HepG2 (cell line): ENCODE measurements at regions not wholly inside any gene's neighbourhood (a gene's known extent, or its start where the extent isn't known, plus 50 kb on each side); places are given as distances from the start of the nearest gene placed in this dataset.

Experiments
- ATAC-seq: fragments of 200-7000 bp; cut with Tn5 transposase; 3 replicates; pipeline ENCODE4 v1.9.1; 2020; ENCODE audit warnings: mild to moderate bottlenecking, moderate library complexity
- BruUV-seq: library from RNA; stranded (reverse); fragments of 400-500 nt; replicated peaks from 2 replicates; lab custom pipeline; 2021; lab: Mats Ljungman, UMichigan
- CTCF ChIA-PET: fragments of 300-600 bp; formaldehyde crosslinking; extraction: SDS; loops from one replicate; lab custom pipeline; 2021; ENCODE audit warnings: low total read pairs, inconsistent platforms, low intra/inter-chr PET ratio; lab: Yijun Ruan, JAX
- POLR2A ChIA-PET: fragments of 350-600 bp; sonication (Branson Sonifier 250); formaldehyde crosslinking; loops from one replicate; lab custom pipeline; 2020; ENCODE audit warnings: antibody characterized with exemption, inconsistent platforms; lab: Yijun Ruan, JAX
- DNase-seq: peaks from one replicate; pipeline ENCODE4 v3.0.0-alpha.2; 2015; ENCODE audit warnings: low spot score
- FAIRE-seq: peaks from 3 replicates; lab custom pipeline; 2011; peaks lifted over from hg19 to GRCh38; lab: Jason Lieb, UNC
- H2AFZ ChIP-seq: one replicate; pipeline ENCODE4 v1.6.1; 2011; ENCODE audit warnings: low read length, inconsistent platforms
- H3K27ac ChIP-seq: fragments of 300-600 bp; 3 replicates; pipeline ENCODE4 v1.8.0; 2011; ENCODE audit warnings: mixed run types, mild to moderate bottlenecking, mixed read lengths, low read length, inconsistent platforms; ENCODE audit not compliant: insufficient read depth; ENCODE audit errors: extremely low read length
- H3K27me3 ChIP-seq, 2 experiments: fragments of 200-600 bp in 1 of 2; 2 replicates in 1 of 2; 3 replicates in 1 of 2; pipeline versions ENCODE4 v1.6.0 to v1.8.0; 2011; ENCODE audit warnings: low read length in 2 of 2, mild to moderate bottlenecking in 2 of 2, moderate library complexity in 2 of 2, inconsistent platforms in 1 of 2; ENCODE audit not compliant: insufficient read depth in 2 of 2, control insufficient read depth in 1 of 2
- H3K36me3 ChIP-seq, 2 experiments: fragments of 200-600 bp in 1 of 2; replicated peaks in 1 of 2; 2 replicates in 1 of 2; 3 replicates in 1 of 2; pipeline versions ENCODE4 v1.5.1 to v1.8.0; 2011; ENCODE audit warnings: low read length in 2 of 2, inconsistent platforms in 1 of 2; ENCODE audit not compliant: insufficient read depth in 2 of 2, control insufficient read depth in 1 of 2
- H3K4me1 ChIP-seq: 2 replicates; pipeline ENCODE4 v1.5.1; 2012; ENCODE audit warnings: low read length, inconsistent platforms; ENCODE audit not compliant: insufficient read depth
- H3K4me2 ChIP-seq: 2 replicates; pipeline ENCODE4 v1.6.0; 2011; ENCODE audit warnings: low read depth, low read length, inconsistent platforms
- H3K4me3 ChIP-seq, 3 experiments: fragments of 200-600 bp in 1 of 3; sonication (generic), shearing (Covaris generic) in 1 of 3; replicated peaks in 1 of 3; 2 replicates each; pipeline ENCODE4 v1.5.1; 2011 to 2016; ENCODE audit warnings: low read length in 3 of 3, inconsistent platforms in 2 of 3, low read depth in 2 of 3, mild to moderate bottlenecking in 2 of 3, control low read depth in 1 of 3, mixed read lengths in 1 of 3; ENCODE audit not compliant: insufficient read depth in 1 of 3
- H3K79me2 ChIP-seq: one replicate; pipeline ENCODE4 v1.6.1; 2011; ENCODE audit warnings: low read length, inconsistent platforms; ENCODE audit not compliant: insufficient read depth
- H3K9ac ChIP-seq: 2 replicates; pipeline ENCODE4 v1.6.0; 2011; ENCODE audit warnings: mild to moderate bottlenecking, low read depth, low read length, inconsistent platforms; ENCODE audit not compliant: insufficient read depth
- H3K9me3 ChIP-seq: 2 replicates; pipeline ENCODE4 v1.5.1; 2012; ENCODE audit warnings: mild to moderate bottlenecking, low read length
- H4K20me1 ChIP-seq: 2 replicates; pipeline ENCODE4 v1.6.0; 2011; ENCODE audit warnings: inconsistent platforms, mild to moderate bottlenecking, low read length, moderate library complexity; ENCODE audit not compliant: insufficient read depth
- ATRX ChIP-seq: sonication (generic); formaldehyde crosslinking; IDR thresholded peaks from 2 replicates; pipeline ENCODE4 v1.4.0; 2020; ENCODE audit warnings: missing genetic modification reagents, borderline replicate concordance
- EZH2 ChIP-seq: conservative IDR thresholded peaks from 2 replicates; pipeline ENCODE4 v1.6.1; 2012; ENCODE audit warnings: mild to moderate bottlenecking, low read depth, low read length, moderate library complexity
- HDAC2 ChIP-seq: sonication (generic); formaldehyde crosslinking; IDR thresholded peaks from 2 replicates; pipeline ENCODE4 v1.4.0; 2020; ENCODE audit warnings: missing genetic modification reagents
- PHB2 ChIP-seq: fragments of 450-650 bp; IDR thresholded peaks from 2 replicates; pipeline ENCODE4 v1.6.1; 2018; ENCODE audit not compliant: partially characterized antibody
- SMARCE1 ChIP-seq: fragments of 450-650 bp; IDR thresholded peaks from 2 replicates; pipeline ENCODE4 v1.6.1; 2017; ENCODE audit warnings: borderline replicate concordance
- SMC3 ChIP-seq: IDR thresholded peaks from 2 replicates; pipeline ENCODE4 v1.6.1; 2011; ENCODE audit warnings: low read length, improper control_type of control experiment
- ZNF136 ChIP-seq: sonication (generic); formaldehyde crosslinking; IDR thresholded peaks from 2 replicates; pipeline ENCODE4 v1.8.1; 2022; ENCODE audit warnings: low read depth, mild to moderate bottlenecking, moderate library complexity, missing genetic modification reagents
- ZNF607 ChIP-seq: sonication (generic); formaldehyde crosslinking; IDR thresholded peaks from 2 replicates; pipeline ENCODE4 v1.5.1; 2020; ENCODE audit warnings: missing genetic modification reagents, mild to moderate bottlenecking, borderline replicate concordance
- ZNF850 ChIP-seq: sonication (generic); formaldehyde crosslinking; conservative IDR thresholded peaks from 2 replicates; pipeline ENCODE4 v1.9.0; 2021; ENCODE audit warnings: mild to moderate bottlenecking, missing genetic modification reagents
- WGBS: methylation state at CpG from one replicate; pipeline ENCODE4 v1.1.6; 2017; ENCODE audit warnings: low lambda C conversion rate; 5-methylcytosine and 5-hydroxymethylcytosine counted together
- in situ Hi-C: cut with HindIII; loops from 2 replicates; pipeline ENCODE4 v1.10.0; 2017; ENCODE audit warnings: low pct_unique_long_range_greater_than_20kb; ENCODE audit not compliant: extremely low pct_ligation_motif_present
- intact Hi-C: fragments of 100-400 bp; cut with micrococcal nuclease; formaldehyde crosslinking; loops from one replicate; pipeline ENCODE4 v1.10.0; 2022; ENCODE audit not compliant: unreplicated experiment
- TF ChIP-seq, protein P1 (sequence below), 2 experiments: fragments of 450-650 bp in 1 of 2; sonication (generic) in 1 of 2; formaldehyde crosslinking; IDR thresholded peaks; 2 replicates each; pipeline versions ENCODE4 v1.5.0 to v1.8.0; 2020 to 2022; ENCODE audit warnings: mild to moderate bottlenecking in 1 of 2, missing genetic modification reagents in 1 of 2
- TF ChIP-seq, protein P2 (sequence below): sonication (generic); formaldehyde crosslinking; IDR thresholded peaks from 2 replicates; pipeline ENCODE4 v1.4.0; 2020; ENCODE audit warnings: missing genetic modification reagents, low read depth, mild to moderate bottlenecking, borderline replicate concordance
- TF ChIP-seq, protein P3 (sequence below): IDR thresholded peaks from 2 replicates; pipeline ENCODE4 v1.6.1; 2016; ENCODE audit warnings: low read depth, borderline replicate concordance
- TF ChIP-seq, protein P4 (sequence below): sonication (generic); formaldehyde crosslinking; IDR thresholded peaks from 2 replicates; pipeline ENCODE4 v1.4.0; 2020; ENCODE audit warnings: missing genetic modification reagents, mild to moderate bottlenecking, borderline replicate concordance

DNA sequence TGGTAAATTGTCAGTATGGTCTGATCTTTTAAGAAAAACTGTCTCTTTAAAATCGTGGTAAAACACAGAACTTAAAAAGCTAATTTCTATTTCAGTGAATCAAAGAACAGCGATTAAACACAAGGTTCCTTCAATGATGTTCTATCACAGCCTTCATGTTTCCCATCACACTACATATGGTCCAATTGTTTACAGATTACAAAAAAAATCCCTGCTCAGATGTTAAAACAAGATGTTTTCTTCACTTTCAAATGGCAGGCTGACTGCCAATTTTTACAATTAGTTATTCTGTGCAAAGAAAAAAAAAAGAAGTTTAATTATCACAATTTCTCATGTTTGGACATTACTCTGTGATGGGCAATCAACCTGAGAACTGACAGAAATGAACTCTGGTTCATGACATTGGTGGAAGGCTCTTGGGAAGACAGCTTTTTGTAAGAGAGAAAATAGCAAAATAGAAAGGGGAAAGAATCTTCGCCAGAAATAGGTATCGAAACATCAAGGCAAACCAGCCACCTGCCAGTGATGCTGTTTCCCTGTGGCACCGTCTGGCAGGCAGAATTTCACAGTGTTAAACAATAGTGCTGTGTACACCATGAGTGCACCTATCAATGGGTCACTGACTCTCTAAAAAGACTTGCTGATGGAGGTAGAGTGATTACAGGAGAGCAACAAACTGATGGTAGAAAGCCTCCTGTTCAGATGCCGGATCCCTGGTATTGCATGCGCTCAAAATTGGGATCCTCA lies 1020.0 kb upstream of the ARRDC3 start:
- Histone ChIP-seq H3K4me2 (no peak overlapping the region), H3K36me3 (no peaks in the 10 kb centered on the region), H3K4me1 (no peaks in the 10 kb centered on the region), H2AFZ (no peak overlapping the region), H3K27ac (no peak overlapping the region), H4K20me1 (no peaks in the 10 kb centered on the region), H3K27me3 (no peaks in the 10 kb centered on the region), H3K4me3 (no peak overlapping the region), H3K9ac (no peak overlapping the region), H3K79me2 (no peaks in the 10 kb centered on the region), H3K9me3 (no peaks in the 10 kb centered on the region)
- 56% methylated on average over 7 of the region's 7 CpGs for WGBS
- BruUV-seq: no TSS peak
- ChIA-PET POLR2A (no interaction called here), CTCF (no interaction called here)
- DNase-seq (no peak), ATAC-seq (no peak), FAIRE-seq (no peak)
- intact Hi-C loops (no loop called here), in situ Hi-C loops (no loop called here)
- TF ChIP-seq HDAC2 (CRISPR knock-in tag) (no peak), SMARCE1 (no peak), ZNF136 (CRISPR knock-in tag) (no peak), ATRX (CRISPR knock-in tag) (no peak), SMC3 (no peak), PHB2 (no peak), ZNF850 (CRISPR knock-in tag) (no peak), ZNF607 (CRISPR knock-in tag) (no peak), EZH2 (no peak)
- TF ChIP-seq, protein P1, sequence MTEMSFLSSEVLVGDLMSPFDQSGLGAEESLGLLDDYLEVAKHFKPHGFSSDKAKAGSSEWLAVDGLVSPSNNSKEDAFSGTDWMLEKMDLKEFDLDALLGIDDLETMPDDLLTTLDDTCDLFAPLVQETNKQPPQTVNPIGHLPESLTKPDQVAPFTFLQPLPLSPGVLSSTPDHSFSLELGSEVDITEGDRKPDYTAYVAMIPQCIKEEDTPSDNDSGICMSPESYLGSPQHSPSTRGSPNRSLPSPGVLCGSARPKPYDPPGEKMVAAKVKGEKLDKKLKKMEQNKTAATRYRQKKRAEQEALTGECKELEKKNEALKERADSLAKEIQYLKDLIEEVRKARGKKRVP (CRISPR knock-in tag; IDR thresholded peaks at IDR 0.05): no peak
- TF ChIP-seq, protein P2, sequence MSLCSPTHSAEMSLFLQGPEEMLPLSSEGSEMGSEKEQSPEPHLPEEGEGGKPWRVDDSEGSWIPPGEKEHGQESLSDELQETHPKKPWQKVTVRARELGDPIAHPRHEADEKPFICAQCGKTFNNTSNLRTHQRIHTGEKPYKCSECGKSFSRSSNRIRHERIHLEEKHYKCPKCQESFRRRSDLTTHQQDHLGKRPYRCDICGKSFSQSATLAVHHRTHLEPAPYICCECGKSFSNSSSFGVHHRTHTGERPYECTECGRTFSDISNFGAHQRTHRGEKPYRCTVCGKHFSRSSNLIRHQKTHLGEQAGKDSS: no peak
- TF ChIP-seq, protein P3, sequence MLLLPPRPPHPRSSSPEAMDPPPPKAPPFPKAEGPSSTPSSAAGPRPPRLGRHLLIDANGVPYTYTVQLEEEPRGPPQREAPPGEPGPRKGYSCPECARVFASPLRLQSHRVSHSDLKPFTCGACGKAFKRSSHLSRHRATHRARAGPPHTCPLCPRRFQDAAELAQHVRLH (CRISPR knock-in tag): no peak
- TF ChIP-seq, protein P4, sequence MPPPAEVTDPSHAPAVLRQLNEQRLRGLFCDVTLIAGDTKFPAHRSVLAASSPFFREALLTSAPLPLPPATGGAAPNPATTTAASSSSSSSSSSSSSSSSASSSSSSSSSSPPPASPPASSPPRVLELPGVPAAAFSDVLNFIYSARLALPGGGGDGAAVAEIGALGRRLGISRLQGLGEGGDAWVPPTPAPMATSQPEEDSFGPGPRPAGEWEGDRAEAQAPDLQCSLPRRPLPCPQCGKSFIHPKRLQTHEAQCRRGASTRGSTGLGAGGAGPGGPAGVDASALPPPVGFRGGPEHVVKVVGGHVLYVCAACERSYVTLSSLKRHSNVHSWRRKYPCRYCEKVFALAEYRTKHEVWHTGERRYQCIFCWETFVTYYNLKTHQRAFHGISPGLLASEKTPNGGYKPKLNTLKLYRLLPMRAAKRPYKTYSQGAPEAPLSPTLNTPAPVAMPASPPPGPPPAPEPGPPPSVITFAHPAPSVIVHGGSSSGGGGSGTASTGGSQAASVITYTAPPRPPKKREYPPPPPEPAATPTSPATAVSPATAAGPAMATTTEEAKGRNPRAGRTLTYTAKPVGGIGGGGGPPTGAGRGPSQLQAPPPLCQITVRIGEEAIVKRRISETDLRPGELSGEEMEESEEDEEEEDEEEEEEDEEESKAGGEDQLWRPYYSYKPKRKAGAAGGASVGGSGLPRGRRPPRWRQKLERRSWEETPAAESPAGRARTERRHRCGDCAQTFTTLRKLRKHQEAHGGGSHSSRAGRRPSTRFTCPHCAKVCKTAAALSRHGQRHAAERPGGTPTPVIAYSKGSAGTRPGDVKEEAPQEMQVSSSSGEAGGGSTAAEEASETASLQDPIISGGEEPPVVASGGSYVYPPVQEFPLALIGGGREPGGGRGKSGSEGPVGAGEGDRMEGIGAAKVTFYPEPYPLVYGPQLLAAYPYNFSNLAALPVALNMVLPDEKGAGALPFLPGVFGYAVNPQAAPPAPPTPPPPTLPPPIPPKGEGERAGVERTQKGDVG (CRISPR knock-in tag): no peak
